OCI-LY3 (cell line): ENCODE measurements at regions not wholly inside any gene's neighbourhood (a gene's known extent, or its start where the extent isn't known, plus 50 kb on each side); places are given as distances from the start of the nearest gene placed in this dataset.

Experiments
- H2AFZ ChIP-seq: fragments of 200-600, 300-600 bp; shearing (Covaris generic); 2 replicates; pipeline ENCODE4 v1.6.0; 2014; ENCODE audit warnings: antibody characterized with exemption, low read depth, low read length
- H3K27ac ChIP-seq: fragments of 200-600, 300-600 bp; sonication (generic); 2 replicates; pipeline ENCODE4 v1.5.1; 2014; ENCODE audit warnings: mild to moderate bottlenecking, low read length, moderate library complexity, mixed read lengths
- H3K27me3 ChIP-seq: fragments of 200-600, 300-600 bp; sonication (generic); 2 replicates; pipeline ENCODE4 v1.6.1; 2014; ENCODE audit warnings: low read depth, low read length, mixed read lengths
- H3K36me3 ChIP-seq: fragments of 200-600, 300-600 bp; sonication (generic); replicated peaks from 2 replicates; pipeline ENCODE3; 2014; ENCODE audit warnings: low read depth, low read length, mixed read lengths
- H3K4me1 ChIP-seq: fragments of 300-600, 200-600 bp; sonication (generic); 2 replicates; pipeline ENCODE4 v1.6.1; 2014; ENCODE audit warnings: low read length, mixed read lengths
- H3K4me2 ChIP-seq: fragments of 200-600, 300-600 bp; sonication (generic); 2 replicates; pipeline ENCODE4 v1.6.1; 2014; ENCODE audit warnings: low read length, mixed read lengths
- H3K4me3 ChIP-seq: fragments of 300-600, 200-600 bp; sonication (generic); 2 replicates; pipeline ENCODE4 v1.5.1; 2014; ENCODE audit warnings: antibody characterized with exemption, mild to moderate bottlenecking, low read length, moderate library complexity
- H3K79me2 ChIP-seq: fragments of 300-600, 200-600 bp; shearing (Covaris generic); 2 replicates; pipeline ENCODE4 v1.6.1; 2014; ENCODE audit warnings: mild to moderate bottlenecking, low read length, mixed read lengths
- H3K9ac ChIP-seq: fragments of 300-600, 200-600 bp; shearing (Covaris generic); 2 replicates; pipeline ENCODE4 v1.6.0; 2014; ENCODE audit warnings: mild to moderate bottlenecking, low read length, moderate library complexity
- H3K9me3 ChIP-seq: fragments of 200-600, 300-600 bp; shearing (Covaris generic); 2 replicates; pipeline ENCODE4 v1.6.1; 2014; ENCODE audit warnings: low read length, mixed read lengths; ENCODE audit not compliant: insufficient read depth
- H4K20me1 ChIP-seq: fragments of 200-600, 300-600 bp; sonication (generic); 2 replicates; pipeline ENCODE4 v1.6.1; 2016; ENCODE audit warnings: low read length, mixed read lengths; ENCODE audit not compliant: insufficient read depth
- CTCF ChIP-seq: fragments of 200-600, 300-600 bp; sonication (generic); IDR thresholded peaks from 2 replicates; pipeline ENCODE4 v1.5.1; 2014; ENCODE audit warnings: antibody characterized with exemption, low read length, low read depth
- EZH2phosphoT487 ChIP-seq: fragments of 200-600 bp; shearing (Covaris generic); IDR thresholded peaks from 2 replicates; pipeline ENCODE4 v1.6.1; 2018; ENCODE audit warnings: antibody characterized with exemption, mixed run types, low read depth

GRCh38 chr5:103439007-103439406 lies 123.6 kb downstream of the NUDT12 start:
- Histone ChIP-seq H3K27me3 (no peaks in the 10 kb centered on the region), H3K79me2 (no peaks in the 10 kb centered on the region), H3K9ac (no peak overlapping the region), H3K27ac (no peak overlapping the region), H4K20me1 (no peaks in the 10 kb centered on the region), H3K36me3 (no peaks in the 10 kb centered on the region), H3K9me3 (no peaks in the 10 kb centered on the region), H3K4me3 (no peak overlapping the region), H3K4me2 (no peak overlapping the region), H3K4me1 (no peaks in the 10 kb centered on the region), H2AFZ (no peak overlapping the region)
- no peak for TF ChIP-seq CTCF
- no peak for TF ChIP-seq EZH2phosphoT487

GRCh38 chr5:103436656-103437055 lies 125.9 kb downstream of the NUDT12 start:
- no peak overlapping the region for H3K4me3 ChIP-seq
- H2AFZ ChIP-seq = no peak overlapping the region
- H3K36me3 ChIP-seq = no peaks in the 10 kb centered on the region
- no peak for TF ChIP-seq EZH2phosphoT487
- TF ChIP-seq CTCF = no peak
- no peak overlapping the region for H3K4me2 ChIP-seq
- H3K79me2 ChIP-seq = no peaks in the 10 kb centered on the region
- no peak overlapping the region for H3K9ac ChIP-seq
- H3K27me3 ChIP-seq = no peaks in the 10 kb centered on the region
- H3K4me1 ChIP-seq = no peaks in the 10 kb centered on the region
- H4K20me1 ChIP-seq = no peaks in the 10 kb centered on the region
- no peaks in the 10 kb centered on the region for H3K9me3 ChIP-seq
- no peak overlapping the region for H3K27ac ChIP-seq

GRCh38 chr5:103436112-103436511 lies 126.5 kb downstream of the NUDT12 start:
- Histone ChIP-seq H3K4me3 (no peak overlapping the region), H4K20me1 (no peaks in the 10 kb centered on the region), H3K9me3 (no peaks in the 10 kb centered on the region), H3K79me2 (no peaks in the 10 kb centered on the region), H3K4me1 (no peaks in the 10 kb centered on the region), H3K27ac (no peak overlapping the region), H3K4me2 (no peak overlapping the region), H2AFZ (no peak overlapping the region), H3K9ac (no peak overlapping the region), H3K36me3 (no peaks in the 10 kb centered on the region), H3K27me3 (no peaks in the 10 kb centered on the region)
- TF ChIP-seq EZH2phosphoT487 (no peak), CTCF (no peak)

- no peaks in the 10 kb centered on the region for H3K36me3 ChIP-seq
- no peaks in the 10 kb centered on the region for H4K20me1 ChIP-seq
- no peaks in the 10 kb centered on the region for H3K79me2 ChIP-seq
- H3K27me3 ChIP-seq = no peaks in the 10 kb centered on the region
- no peak overlapping the region for H3K4me2 ChIP-seq
- H3K4me3 ChIP-seq = no peak overlapping the region
- no peak overlapping the region for H3K9ac ChIP-seq
- H2AFZ ChIP-seq = no peak overlapping the region
- H3K27ac ChIP-seq = no peak overlapping the region
- H3K4me1 ChIP-seq = no peaks in the 10 kb centered on the region
- H3K9me3 ChIP-seq = no peaks in the 10 kb centered on the region
- TF ChIP-seq EZH2phosphoT487 (no peak), CTCF (no peak)
Measured at GRCh38 chr5:103435136-103435889, 127.3 kb downstream of the NUDT12 start.
